Body of pancreas (tissue), 4 donors: ENCODE measurements at regions not wholly inside any gene's neighbourhood (a gene's known extent, or its start where the extent isn't known, plus 50 kb on each side); places are given as distances from the start of the nearest gene placed in this dataset.

Experiments
- ATAC-seq: fragments of 150-250 bp; one replicate; pipeline ENCODE4 v1.9.1; 2016
- DNase-seq, 4 donors: peaks; one replicate each; pipeline ENCODE4 v3.0.0-alpha.2; 2019
- H3K27ac ChIP-seq, 4 donors: fragments of 200-600 bp; sonication (generic); 1 replicate in 3 of 4; 2 replicates in 1 of 4; pipeline versions ENCODE4 v1.5.1 to v1.6.1; 2016 to 2019; ENCODE audit warnings: mild to moderate bottlenecking in 1 of 4, mixed read lengths in 1 of 4, moderate library complexity in 1 of 4
- H3K27me3 ChIP-seq, 2 donors: fragments of 200-600 bp; sonication (generic); one replicate each; pipeline ENCODE4 v1.6.0; 2016; ENCODE audit warnings: mild to moderate bottlenecking in 1 of 2
- H3K36me3 ChIP-seq, 2 donors: fragments of 200-600 bp; sonication (generic); replicated peaks in 1 of 2; 2 replicates each; pipeline ENCODE4 v1.5.1; 2016; ENCODE audit warnings: low read depth in 2 of 2; ENCODE audit not compliant: insufficient read depth in 1 of 2
- H3K4me1 ChIP-seq: fragments of 200-600 bp; sonication (generic); one replicate; pipeline ENCODE4 v1.6.0; 2016
- H3K4me3 ChIP-seq, 2 donors: fragments of 200-600 bp; sonication (generic); 1 replicate in 1 of 2; 2 replicates in 1 of 2; pipeline ENCODE4 v1.5.1; 2016 to 2019
- H3K9me3 ChIP-seq, 3 donors: fragments of 200-600 bp; sonication (generic); 1 replicate in 2 of 3; 2 replicates in 1 of 3; pipeline ENCODE4 v1.5.1; 2016
- POLR2A ChIP-seq, 3 donors: fragments of 450-650 bp; IDR thresholded peaks; one replicate each; pipeline ENCODE4 v1.6.1; 2016; ENCODE audit warnings: antibody characterized with exemption in 3 of 3, mild to moderate bottlenecking in 2 of 3
- WGBS, 2 donors: methylation state at CpG; one replicate each; pipeline ENCODE4 v1.1.5; 2017; 5-methylcytosine and 5-hydroxymethylcytosine counted together
- intact Hi-C: fragments of 100-400 bp; cut with DNase I; formaldehyde crosslinking; loops from one replicate; pipeline ENCODE4 v1.15.1; 2023
- TF ChIP-seq, protein P1 (sequence below), 7 experiments: fragments of 450-650 bp in 4 of 7; fragments of 200-600 bp in 3 of 7; sonication (generic) in 3 of 7; IDR thresholded peaks; one replicate each; pipeline ENCODE4 v1.5.1; 2016 to 2019; ENCODE audit warnings: antibody characterized with exemption in 7 of 7

GRCh38 chr3:35409991-35410390 is 229.3 kb upstream of the ARPP21 start:
- no peaks in the 10 kb centered on the region for H3K9me3 ChIP-seq
- no peak overlapping the region for H3K27ac ChIP-seq
- H3K4me3 ChIP-seq = no peak overlapping the region
- TF ChIP-seq, protein P1, sequence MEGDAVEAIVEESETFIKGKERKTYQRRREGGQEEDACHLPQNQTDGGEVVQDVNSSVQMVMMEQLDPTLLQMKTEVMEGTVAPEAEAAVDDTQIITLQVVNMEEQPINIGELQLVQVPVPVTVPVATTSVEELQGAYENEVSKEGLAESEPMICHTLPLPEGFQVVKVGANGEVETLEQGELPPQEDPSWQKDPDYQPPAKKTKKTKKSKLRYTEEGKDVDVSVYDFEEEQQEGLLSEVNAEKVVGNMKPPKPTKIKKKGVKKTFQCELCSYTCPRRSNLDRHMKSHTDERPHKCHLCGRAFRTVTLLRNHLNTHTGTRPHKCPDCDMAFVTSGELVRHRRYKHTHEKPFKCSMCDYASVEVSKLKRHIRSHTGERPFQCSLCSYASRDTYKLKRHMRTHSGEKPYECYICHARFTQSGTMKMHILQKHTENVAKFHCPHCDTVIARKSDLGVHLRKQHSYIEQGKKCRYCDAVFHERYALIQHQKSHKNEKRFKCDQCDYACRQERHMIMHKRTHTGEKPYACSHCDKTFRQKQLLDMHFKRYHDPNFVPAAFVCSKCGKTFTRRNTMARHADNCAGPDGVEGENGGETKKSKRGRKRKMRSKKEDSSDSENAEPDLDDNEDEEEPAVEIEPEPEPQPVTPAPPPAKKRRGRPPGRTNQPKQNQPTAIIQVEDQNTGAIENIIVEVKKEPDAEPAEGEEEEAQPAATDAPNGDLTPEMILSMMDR (IDR thresholded peaks at IDR 0.05) = no peak
- no peak for TF ChIP-seq POLR2A (IDR thresholded peaks at IDR 0.05)
- H3K27me3 ChIP-seq = no peaks in the 10 kb centered on the region
- DNase-seq = no peak
- ATAC-seq = no peak
- H3K4me1 ChIP-seq = no peaks in the 10 kb centered on the region
- no peaks in the 10 kb centered on the region for H3K36me3 ChIP-seq
- 73 to 87% methylated on average over 1 of the region's 1 CpG for WGBS, 2 donors
- intact Hi-C loops = no loop called here

- H3K4me3 ChIP-seq = no peak overlapping the region
- WGBS, 2 donors = 44 to 65% methylated on average over 1 of the region's 1 CpG
- no peak overlapping the region for H3K27ac ChIP-seq
- no peaks in the 10 kb centered on the region for H3K27me3 ChIP-seq
- no peaks in the 10 kb centered on the region for H3K4me1 ChIP-seq
- intact Hi-C loops = no loop called here
- ATAC-seq (no peak), DNase-seq (no peak)
- TF ChIP-seq, protein P1 (IDR thresholded peaks at IDR 0.05) = no peak
- TF ChIP-seq POLR2A (IDR thresholded peaks at IDR 0.05) = no peak
- H3K36me3 ChIP-seq = no peaks in the 10 kb centered on the region
- H3K9me3 ChIP-seq = no peaks in the 10 kb centered on the region
These were observed 225.8 kb upstream of the ARPP21 start for GRCh38 chr3:35413483-35413882.

DNA sequence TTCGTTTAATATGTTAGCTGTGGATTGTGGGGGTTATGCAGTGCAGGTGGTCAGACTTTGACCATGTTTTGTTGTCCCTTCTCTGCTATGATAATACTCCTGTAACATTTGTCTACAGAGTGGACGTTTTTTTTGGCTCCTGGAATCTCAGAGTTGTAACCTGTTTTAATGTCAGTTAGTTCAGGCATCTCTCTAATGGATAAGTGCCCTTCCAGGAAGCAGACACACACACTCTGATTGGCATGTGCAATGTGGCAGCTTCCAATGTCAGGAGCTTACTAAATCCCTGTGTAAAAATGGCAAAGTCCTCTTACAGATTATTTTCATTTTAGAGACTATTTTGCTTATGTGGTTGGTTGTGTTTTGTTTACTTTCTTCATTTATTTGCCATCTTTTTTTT is 222.2 kb upstream of the ARPP21 start:
- intact Hi-C loops = no loop called here
- no peaks in the 10 kb centered on the region for H3K36me3 ChIP-seq
- no peaks in the 10 kb centered on the region for H3K27me3 ChIP-seq
- no peaks in the 10 kb centered on the region for H3K4me1 ChIP-seq
- H3K27ac ChIP-seq = no peak overlapping the region
- no peak overlapping the region for H3K4me3 ChIP-seq
- H3K9me3 ChIP-seq = no peaks in the 10 kb centered on the region
- TF ChIP-seq, protein P1 (IDR thresholded peaks at IDR 0.05) = no peak
- TF ChIP-seq POLR2A (IDR thresholded peaks at IDR 0.05) = no peak
- no peak for ATAC-seq
- 21 to 42% methylated on average over 2 of the region's 2 CpGs for WGBS, 2 donors
- no peak for DNase-seq

- 48 to 76% methylated on average over 1 of the region's 1 CpG for WGBS, 2 donors
- H3K27me3 ChIP-seq = no peaks in the 10 kb centered on the region
- no peak overlapping the region for H3K4me3 ChIP-seq
- intact Hi-C loops = no loop called here
- H3K4me1 ChIP-seq = no peaks in the 10 kb centered on the region
- H3K27ac ChIP-seq = no peak overlapping the region
- DNase-seq = no peak
- no peak for ATAC-seq
- H3K9me3 ChIP-seq = no peaks in the 10 kb centered on the region
- H3K36me3 ChIP-seq = no peaks in the 10 kb centered on the region
- TF ChIP-seq, protein P1 (IDR thresholded peaks at IDR 0.05) = no peak
These were observed 217.2 kb upstream of the ARPP21 start for GRCh38 chr3:35422101-35422500.

DNA sequence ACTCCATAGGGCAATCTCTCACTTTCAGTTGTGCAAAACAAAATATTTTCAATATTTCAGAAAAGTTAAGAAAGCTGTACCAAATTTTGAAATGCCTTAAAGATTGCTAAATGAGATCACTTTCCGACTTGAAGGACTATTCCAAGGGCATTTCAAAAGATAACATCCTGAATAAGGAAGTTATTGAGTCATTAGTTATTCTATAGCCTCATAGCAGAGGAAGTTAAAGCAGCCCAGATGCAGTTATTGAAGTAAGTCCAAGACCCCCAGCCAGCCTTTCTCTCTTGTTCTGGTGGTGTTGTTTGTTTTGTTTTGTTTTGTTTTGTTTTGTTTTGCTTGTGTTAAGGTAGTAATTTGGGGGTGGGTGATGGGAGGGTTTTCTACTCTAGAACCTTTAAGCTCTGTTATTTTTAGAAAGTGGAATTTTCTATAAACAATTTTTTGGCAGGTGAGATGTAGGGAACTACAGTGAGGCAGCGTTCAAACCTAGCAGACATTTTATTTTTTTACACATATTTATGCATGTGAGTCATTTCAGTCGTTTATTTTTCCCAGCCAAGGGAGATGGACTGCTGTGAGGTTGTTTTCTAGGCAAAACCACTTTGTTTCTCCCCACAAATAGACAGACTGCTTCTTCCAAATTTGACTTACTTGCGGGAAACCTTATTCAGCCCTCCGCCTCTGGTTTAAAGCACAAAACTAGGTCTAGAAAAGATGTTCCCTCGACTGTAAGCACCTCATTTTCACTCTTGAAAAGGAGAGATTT is 216.3 kb upstream of the ARPP21 start:
- ATAC-seq (no peak), DNase-seq (no peak)
- no peak overlapping the region for H3K4me3 ChIP-seq
- no peak overlapping the region for H3K27ac ChIP-seq
- no peaks in the 10 kb centered on the region for H3K27me3 ChIP-seq
- 34 to 44% methylated on average over 6 of the region's 6 CpGs for WGBS, 2 donors
- no peaks in the 10 kb centered on the region for H3K9me3 ChIP-seq
- intact Hi-C loops = no loop called here
- no peaks in the 10 kb centered on the region for H3K4me1 ChIP-seq
- TF ChIP-seq POLR2A (IDR thresholded peaks at IDR 0.05) = no peak
- TF ChIP-seq, protein P1 (IDR thresholded peaks at IDR 0.05) = no peak
- H3K36me3 ChIP-seq = no peaks in the 10 kb centered on the region
